ENCODE measurements at regions not wholly inside any gene's neighbourhood (a gene's known extent, or its start where the extent isn't known, plus 50 kb on each side); places are given as distances from the start of the nearest gene placed in this dataset.

DNA sequence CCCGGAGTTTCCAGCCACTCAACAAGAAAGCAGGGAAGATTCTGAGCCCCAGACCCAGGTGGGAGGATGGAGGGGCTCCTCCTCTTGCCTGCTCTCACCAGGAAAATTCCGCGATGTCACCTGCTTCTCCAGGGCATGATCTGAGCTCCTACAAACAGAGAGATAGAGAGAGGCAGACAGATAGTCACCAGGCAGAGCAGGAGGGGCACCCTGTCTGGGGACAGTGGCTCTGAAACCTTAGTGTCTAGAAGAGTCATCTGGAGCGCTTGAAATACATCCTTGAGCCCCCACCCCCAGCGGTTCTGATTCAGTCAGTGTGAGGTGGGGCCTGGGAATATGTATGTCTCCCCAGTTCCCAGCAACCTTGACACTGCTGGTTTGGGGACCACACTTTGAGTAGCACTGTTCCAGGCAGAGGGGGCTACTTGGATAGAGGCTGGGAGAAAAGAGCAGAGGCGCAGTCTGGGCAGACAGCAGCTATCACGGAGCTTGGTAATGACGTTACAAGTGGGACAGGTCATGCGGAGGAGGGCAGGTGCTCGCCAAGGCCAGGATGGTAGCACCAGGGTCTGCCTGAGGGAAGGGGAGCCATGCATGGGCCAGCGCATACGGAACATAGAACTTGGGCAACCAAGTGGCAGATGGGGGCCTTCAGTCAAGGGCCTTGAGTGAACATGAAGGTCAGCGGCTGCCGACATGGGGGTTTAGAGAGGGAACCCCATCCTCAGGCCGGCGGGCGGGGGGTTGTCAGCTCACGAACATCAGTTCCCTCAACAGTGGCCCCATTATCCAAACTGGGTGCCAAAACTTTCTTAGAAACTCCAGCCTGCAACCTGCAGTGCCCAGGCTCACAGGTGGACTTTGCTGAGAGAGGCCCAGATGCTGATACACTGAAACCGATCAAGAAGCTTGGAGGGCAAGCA, 60.9 kb upstream of the MYEOV start:
- H3K4me1 Mint-ChIP-seq (ENCODE audit: low read depth), result no peaks in the 10 kb centered on the region
- no peak overlapping the region for H3K4me3 Mint-ChIP-seq
- peaks cover 3% of the 10 kb centered on the region for H3K27me3 Mint-ChIP-seq (ENCODE audit: low read depth)
- H3K9me3 Mint-ChIP-seq, result no peaks in the 10 kb centered on the region
- no peak overlapping the region for H3K27ac Mint-ChIP-seq
- H3K36me3 Mint-ChIP-seq (ENCODE audit: low read depth), result no peaks in the 10 kb centered on the region

DNA sequence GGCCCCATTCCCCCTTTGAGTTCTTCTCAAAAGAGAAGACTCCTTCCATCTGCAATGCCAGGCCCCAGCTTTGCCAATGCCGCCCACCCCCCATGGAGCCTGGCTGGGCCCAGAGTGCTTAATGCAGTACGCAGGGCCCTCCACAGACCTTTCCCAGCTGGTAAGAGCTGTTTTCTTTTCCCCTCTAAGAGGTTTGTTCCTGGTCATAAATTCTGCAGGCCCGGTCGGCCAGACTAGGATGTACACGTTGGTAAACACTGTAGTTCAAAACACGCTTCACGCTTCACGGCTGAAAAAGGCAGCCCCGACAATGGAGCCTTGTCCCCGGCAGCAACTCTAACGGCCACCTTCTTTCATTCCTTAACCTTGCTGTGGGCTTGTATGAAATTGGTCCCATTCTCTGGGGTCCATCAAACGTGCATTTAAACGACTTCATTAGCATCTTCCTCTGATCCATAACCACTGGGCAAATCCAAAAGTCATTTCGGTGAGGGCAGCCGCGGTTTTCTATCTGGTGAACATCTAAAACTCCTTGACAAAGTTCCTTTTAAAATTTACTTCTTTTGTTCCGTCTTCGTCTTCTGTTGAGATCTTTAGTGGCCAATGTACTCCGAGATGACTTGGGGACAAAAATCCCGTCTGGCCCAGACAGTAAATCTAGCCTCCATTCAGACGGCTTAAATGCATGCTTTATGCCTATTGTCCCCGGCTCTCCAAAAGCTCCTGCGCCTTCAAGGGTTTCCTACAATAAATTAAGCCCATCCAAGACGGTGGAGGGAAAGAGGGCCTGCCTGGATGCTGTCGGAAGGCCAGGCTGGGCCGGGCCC, 60.0 kb upstream of the MYEOV start:
- no peak overlapping the region for H3K27ac Mint-ChIP-seq
- no peaks in the 10 kb centered on the region for H3K9me3 Mint-ChIP-seq
- peaks cover 3% of the 10 kb centered on the region for H3K27me3 Mint-ChIP-seq (ENCODE audit: low read depth)
- H3K4me1 Mint-ChIP-seq (ENCODE audit: low read depth), result no peaks in the 10 kb centered on the region
- H3K4me3 Mint-ChIP-seq, result no peak overlapping the region
- no peaks in the 10 kb centered on the region for H3K36me3 Mint-ChIP-seq (ENCODE audit: low read depth)

DNA sequence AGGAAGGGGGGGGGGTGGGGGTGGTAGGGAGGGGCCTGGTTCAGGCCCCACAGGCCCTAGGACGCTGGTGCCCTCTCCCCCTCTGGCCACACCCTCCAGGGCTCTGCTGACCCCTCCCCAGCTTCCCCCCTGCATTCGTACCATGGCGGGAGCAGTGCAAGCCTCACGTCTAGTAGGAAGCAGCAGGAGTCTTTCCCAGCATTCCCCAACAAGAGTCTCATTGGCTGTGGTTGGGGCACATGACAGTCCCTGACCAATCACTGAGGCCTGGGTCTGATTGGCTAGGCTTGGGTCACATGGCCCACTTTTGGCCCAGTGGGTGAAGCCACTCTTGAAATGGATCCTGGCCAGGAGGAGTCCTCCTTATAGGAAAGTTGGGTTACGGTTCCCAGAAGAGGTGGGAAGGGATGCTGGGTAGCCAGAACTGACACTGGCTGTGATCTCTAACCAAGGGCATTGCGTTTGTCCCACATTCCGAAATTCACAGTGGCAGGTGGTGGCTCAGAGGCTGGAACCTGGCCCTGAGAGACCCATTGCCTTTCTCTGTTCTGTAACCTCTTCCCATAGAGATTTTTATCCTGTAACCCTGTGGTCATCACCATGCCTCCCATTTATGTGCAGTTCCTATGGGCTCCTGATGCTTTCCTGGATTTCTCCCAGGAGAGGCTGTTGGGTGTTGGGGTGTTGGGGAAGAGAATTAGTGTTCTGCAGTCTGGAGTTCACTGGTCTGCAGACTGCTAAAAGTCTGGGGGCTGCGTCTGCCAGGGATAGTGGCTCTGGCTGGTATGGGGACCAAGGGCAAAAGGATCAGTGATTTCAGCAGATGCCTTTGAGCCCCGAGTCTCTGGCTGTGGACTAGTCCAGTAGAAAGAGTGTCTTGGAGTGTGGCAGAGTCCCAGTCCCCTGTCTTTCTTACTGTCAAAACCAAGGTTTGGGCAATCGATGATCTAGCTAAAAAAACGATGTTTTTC, 58.9 kb upstream of the MYEOV start:
- Mint-ChIP-seq H3K27me3 (ENCODE audit: low read depth) (peaks cover 3% of the 10 kb centered on the region), H3K4me1 (ENCODE audit: low read depth) (no peaks in the 10 kb centered on the region), H3K27ac (no peak overlapping the region), H3K36me3 (ENCODE audit: low read depth) (no peaks in the 10 kb centered on the region), H3K4me3 (no peak overlapping the region), H3K9me3 (no peaks in the 10 kb centered on the region)

DNA sequence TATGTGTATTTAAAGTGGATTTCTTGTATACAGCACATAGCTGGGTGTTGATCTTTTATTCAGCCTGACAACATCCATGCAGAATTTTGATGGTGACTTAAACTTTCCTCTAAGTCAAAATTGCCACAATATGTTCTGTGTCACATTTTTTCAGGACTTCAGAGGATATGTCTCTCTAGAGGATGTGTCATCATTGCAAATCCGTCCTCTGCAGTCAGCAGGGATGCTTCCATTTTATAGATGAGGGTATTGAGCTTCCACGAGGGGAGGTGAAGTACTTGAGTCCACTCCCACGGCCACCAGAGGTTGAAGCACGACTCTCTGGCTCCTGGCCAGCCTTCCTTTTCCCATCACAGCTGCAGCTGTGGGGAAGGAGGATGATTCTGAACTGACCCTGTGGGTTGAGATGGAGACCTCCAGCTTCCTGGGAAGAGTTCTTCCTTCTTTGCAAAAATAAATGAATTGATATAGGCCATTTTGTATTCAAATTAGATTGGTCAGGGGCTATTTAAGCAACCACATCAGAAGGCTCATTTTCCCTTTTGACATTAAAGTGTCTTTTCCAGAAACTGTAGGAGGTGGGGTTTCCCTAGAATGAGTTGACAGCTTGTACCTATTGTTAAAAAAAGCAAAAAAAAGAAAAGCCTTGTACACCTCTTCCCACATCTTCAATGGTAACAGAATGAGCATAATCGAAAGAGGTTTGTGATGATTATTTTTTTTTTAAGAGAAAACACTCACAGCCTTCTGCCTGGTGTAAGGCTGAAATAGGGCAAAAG, 55.2 kb upstream of the MYEOV start:
- peaks cover 7% of the 10 kb centered on the region for H3K4me1 Mint-ChIP-seq (ENCODE audit: low read depth)
- H3K27me3 Mint-ChIP-seq (ENCODE audit: low read depth), result peaks cover 3% of the 10 kb centered on the region
- H3K36me3 Mint-ChIP-seq (ENCODE audit: low read depth), result no peaks in the 10 kb centered on the region
- peaks cover 5% of the 10 kb centered on the region for H3K9me3 Mint-ChIP-seq
- no peak overlapping the region for H3K4me3 Mint-ChIP-seq
- no peak overlapping the region for H3K27ac Mint-ChIP-seq

DNA sequence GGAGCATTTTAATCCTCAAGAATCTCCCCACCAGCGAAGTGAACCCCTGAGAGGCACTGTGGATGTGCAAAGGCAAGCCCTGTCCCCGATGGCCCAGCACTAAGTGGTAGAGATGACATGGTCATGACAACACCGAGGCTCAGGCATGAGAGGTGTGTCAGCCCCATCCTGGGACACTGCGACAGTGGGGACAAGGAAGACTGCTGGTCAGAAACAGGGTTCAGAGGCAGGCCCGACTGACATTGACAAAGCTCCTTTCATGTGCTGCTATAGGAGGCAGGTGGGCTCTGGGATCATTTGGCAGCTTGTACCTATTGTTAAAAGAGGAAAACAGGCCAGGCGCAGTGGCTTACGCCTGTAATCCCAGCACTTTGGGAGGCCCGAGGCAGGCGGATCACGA, 54.3 kb upstream of the MYEOV start:
- no peak overlapping the region for H3K27ac Mint-ChIP-seq
- H3K27me3 Mint-ChIP-seq (ENCODE audit: low read depth), result peaks cover 3% of the 10 kb centered on the region
- H3K4me3 Mint-ChIP-seq, result no peak overlapping the region
- H3K36me3 Mint-ChIP-seq (ENCODE audit: low read depth), result no peaks in the 10 kb centered on the region
- H3K4me1 Mint-ChIP-seq (ENCODE audit: low read depth), result peaks cover 7% of the 10 kb centered on the region
- peaks cover 5% of the 10 kb centered on the region for H3K9me3 Mint-ChIP-seq

DNA sequence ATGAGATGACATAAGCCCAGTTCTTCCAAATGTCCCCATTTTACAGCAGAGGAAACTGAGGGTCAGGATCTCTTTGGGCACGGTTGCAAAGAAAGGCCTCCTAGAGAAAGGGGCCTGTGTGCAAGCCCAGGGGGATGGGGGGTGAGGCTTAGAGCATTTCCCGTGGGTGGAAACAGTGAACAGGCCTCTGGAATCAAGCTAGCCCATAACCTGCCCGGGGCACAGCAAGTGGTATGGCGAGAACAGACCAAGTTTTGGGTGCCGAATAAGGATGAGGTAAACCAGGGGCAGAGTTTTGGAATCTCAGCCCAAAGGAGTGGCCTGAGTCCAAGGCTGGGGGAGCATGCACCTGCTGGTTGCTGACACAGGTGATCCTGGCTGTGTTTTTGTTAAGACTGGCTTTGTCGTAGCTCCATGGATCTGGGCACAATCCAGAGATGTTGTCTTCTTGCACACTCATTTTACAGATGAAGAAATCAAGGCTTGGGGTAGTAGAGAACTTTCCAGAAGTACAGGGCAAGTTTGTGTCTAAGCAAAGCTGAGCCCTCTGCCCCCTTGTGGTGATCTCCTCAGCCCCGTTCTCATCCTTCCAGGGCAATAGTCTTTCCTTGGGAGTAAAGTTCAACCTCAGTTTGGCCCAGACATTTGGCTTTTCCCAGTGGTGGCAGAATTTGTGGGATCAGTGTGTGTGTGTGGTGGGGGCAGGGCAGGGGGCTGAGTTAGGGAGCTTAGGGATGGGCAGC, 53.5 kb upstream of the MYEOV start:
- peaks cover 3% of the 10 kb centered on the region for H3K27me3 Mint-ChIP-seq (ENCODE audit: low read depth)
- H3K36me3 Mint-ChIP-seq (ENCODE audit: low read depth), result no peaks in the 10 kb centered on the region
- no peak overlapping the region for H3K4me3 Mint-ChIP-seq
- H3K9me3 Mint-ChIP-seq, result peaks cover 5% of the 10 kb centered on the region
- no peak overlapping the region for H3K27ac Mint-ChIP-seq
- H3K4me1 Mint-ChIP-seq (ENCODE audit: low read depth), result peaks cover 7% of the 10 kb centered on the region

DNA sequence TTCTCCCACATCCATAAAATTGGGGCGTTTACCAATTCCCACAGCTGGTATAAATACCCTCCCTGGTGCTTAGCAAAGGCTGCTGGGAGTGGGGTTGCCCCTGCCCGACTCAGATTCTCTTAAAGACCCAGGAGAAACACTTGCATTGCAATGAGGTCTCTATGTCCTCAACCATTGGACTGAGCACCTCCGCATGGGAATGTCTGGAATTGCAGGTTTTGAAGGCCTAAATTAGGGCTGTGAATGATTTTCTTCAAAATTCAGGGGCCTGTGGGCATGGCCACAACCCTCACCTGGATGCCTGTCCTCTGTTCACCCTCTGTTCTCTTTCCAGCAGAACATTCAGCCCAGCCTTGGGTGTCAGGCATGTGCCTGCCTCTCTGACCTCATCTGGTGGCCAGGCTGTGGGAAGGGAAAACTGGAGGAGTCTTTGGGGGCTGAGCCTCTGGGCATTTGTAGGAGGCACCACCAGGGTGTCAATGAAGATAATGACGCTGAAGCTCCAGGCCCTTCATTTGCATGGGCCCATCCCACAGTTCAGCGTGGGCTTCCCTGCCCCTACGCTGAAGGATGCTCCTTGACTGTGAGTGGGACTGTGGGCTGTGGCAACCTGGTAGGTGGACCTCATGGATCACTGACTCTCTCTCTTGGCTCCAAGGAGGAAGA, 52.7 kb upstream of the MYEOV start:
- H3K4me3 Mint-ChIP-seq, result no peak overlapping the region
- peaks cover 5% of the 10 kb centered on the region for H3K9me3 Mint-ChIP-seq
- H3K27ac Mint-ChIP-seq, result no peak overlapping the region
- no peaks in the 10 kb centered on the region for H3K36me3 Mint-ChIP-seq (ENCODE audit: low read depth)
- peaks cover 7% of the 10 kb centered on the region for H3K4me1 Mint-ChIP-seq (ENCODE audit: low read depth)
- H3K27me3 Mint-ChIP-seq (ENCODE audit: low read depth), result peaks cover 3% of the 10 kb centered on the region

DNA sequence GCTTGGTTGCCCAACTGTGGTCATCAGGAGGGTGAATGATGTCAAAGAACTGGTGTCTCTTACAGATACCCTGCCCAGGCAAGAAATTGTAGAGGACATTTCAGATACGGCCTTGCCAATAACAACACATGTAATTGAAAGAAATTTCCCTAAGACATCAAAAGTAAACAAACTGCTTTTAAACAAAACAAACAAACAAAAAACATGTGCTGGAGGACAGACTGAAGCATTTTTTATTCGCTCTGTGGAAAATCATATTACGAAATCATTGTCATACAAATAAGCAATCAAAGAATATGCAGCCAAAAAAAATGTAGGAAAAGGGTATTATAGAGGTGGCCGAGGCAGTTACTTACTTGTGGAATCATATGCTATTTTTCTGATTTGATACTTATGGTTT, 52.1 kb upstream of the MYEOV start:
- no peak overlapping the region for H3K27ac Mint-ChIP-seq
- H3K9me3 Mint-ChIP-seq, result peaks cover 5% of the 10 kb centered on the region
- H3K4me3 Mint-ChIP-seq, result no peak overlapping the region
- H3K4me1 Mint-ChIP-seq (ENCODE audit: low read depth), result peaks cover 7% of the 10 kb centered on the region
- no peaks in the 10 kb centered on the region for H3K36me3 Mint-ChIP-seq (ENCODE audit: low read depth)
- H3K27me3 Mint-ChIP-seq (ENCODE audit: low read depth), result no peaks in the 10 kb centered on the region

DNA sequence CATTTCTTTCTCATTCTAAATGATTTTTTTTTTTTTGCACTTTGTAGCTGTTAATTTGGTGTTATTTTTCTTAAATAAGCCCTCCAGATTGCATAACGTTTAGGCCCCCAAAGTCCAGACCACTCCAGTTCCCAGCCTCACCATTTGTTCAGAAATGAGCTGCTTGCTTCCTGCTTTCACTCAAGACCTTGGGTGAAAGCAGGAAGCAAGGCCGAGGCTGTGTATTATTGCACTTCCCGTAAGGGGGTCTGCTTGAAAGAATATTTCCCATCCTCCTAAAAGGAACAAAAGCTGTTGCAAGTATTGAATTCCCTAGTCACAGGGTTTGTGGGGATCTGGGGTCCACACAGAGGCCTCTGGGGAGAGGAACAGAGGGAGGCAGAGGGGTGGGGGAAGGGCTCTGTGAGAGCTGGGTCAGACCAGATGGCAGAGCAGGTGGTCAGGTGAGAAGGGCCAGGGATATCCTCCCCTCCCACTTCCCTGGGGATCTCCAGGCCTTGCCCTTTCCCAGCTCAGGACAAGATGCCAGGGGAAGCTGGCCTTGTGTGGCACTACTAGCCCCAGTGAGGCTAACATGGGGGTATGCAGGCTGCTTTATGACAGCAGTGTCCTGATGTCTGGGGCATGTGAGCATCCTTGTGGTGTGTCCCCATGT, 51.6 kb upstream of the MYEOV start:
- Mint-ChIP-seq H3K27ac (peak overlapping the region; percentile 55), H3K36me3 (ENCODE audit: low read depth) (no peaks in the 10 kb centered on the region), H3K4me3 (no peak overlapping the region), H3K4me1 (ENCODE audit: low read depth) (peaks cover 7% of the 10 kb centered on the region), H3K27me3 (ENCODE audit: low read depth) (no peaks in the 10 kb centered on the region), H3K9me3 (peaks cover 5% of the 10 kb centered on the region)

DNA sequence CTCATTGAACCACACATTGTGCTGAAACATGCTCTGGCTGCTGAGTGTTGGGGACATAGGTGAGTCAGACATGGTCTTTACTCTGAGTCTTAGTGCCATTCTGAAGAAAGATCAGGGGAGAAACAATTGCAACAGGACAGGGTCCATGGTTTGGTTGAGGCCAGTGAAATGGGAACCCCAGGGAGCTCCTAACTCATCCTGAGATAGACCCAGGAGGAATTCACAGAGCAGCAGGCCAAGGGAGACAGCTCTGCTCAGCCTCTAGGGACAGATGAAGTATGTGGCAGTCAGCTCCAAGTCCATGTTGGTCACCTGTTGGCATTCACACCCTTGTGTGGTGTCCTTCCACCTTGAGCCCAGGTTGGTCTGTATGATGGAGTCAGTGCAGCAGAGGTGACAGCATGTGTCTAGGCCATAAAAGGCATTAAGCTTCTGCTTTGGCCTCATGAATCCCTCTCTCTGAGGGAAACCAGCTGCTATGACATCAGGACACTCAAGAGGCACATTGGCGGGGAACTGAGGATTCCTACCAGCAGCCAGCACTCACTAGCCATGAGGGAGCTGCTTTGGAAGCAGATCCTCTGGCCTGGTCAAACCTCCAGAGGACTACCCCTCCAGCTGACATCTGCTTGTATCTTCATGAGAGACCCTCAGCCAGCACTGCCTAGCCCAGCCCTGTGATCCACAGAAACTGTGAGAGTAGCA, 50.3 kb upstream of the MYEOV start:
- Mint-ChIP-seq H3K36me3 (ENCODE audit: low read depth) (no peaks in the 10 kb centered on the region), H3K9me3 (peaks cover 5% of the 10 kb centered on the region), H3K27me3 (ENCODE audit: low read depth) (no peaks in the 10 kb centered on the region), H3K4me3 (no peak overlapping the region), H3K4me1 (ENCODE audit: low read depth) (peaks cover 7% of the 10 kb centered on the region), H3K27ac (no peak overlapping the region)
